CD4-positive, alpha-beta memory T cell (primary cell): ENCODE measurements at regions not wholly inside any gene's neighbourhood (a gene's known extent, or its start where the extent isn't known, plus 50 kb on each side); places are given as distances from the start of the nearest gene placed in this dataset.

Experiments used
- CTCF ChIA-PET: fragments of 350-600 bp; sonication (Branson Sonifier 250); formaldehyde crosslinking; loops from one replicate; lab custom pipeline; 2021; ENCODE audit warnings: inconsistent platforms; ENCODE audit not compliant: partially characterized antibody; lab: Charles Lee
- POLR2A ChIA-PET: fragments of 350-600 bp; sonication (Branson Sonifier 250); formaldehyde crosslinking; loops from one replicate; lab custom pipeline; 2021; ENCODE audit not compliant: partially characterized antibody; lab: Charles Lee
- DNase-seq, 5 donors: peaks; one replicate each; pipeline versions ENCODE4 v3.0.0 to v3.0.0-alpha.2; 2020 to 2022; ENCODE audit warnings: mixed read lengths in 1 of 5
- H3K27ac ChIP-seq: one replicate; pipeline ENCODE4 v1.7.0; 2013; ENCODE audit warnings: low read depth, low read length
- H3K27me3 ChIP-seq: 2 replicates; pipeline ENCODE4 v1.7.0; 2013; ENCODE audit warnings: mild to moderate bottlenecking, low read length, moderate library complexity; ENCODE audit not compliant: insufficient read depth
- H3K36me3 ChIP-seq: 2 replicates; pipeline ENCODE4 v1.7.0; 2013; ENCODE audit warnings: mild to moderate bottlenecking, low read length, moderate library complexity; ENCODE audit not compliant: insufficient read depth
- H3K4me1 ChIP-seq: 2 replicates; pipeline ENCODE4 v1.7.0; 2013; ENCODE audit warnings: mild to moderate bottlenecking, low read length, moderate library complexity; ENCODE audit not compliant: insufficient read depth
- H3K4me3 ChIP-seq, 2 donors: one replicate each; pipeline ENCODE4 v1.7.0; 2013; ENCODE audit warnings: low read length in 2 of 2, mild to moderate bottlenecking in 1 of 2
- H3K9me3 ChIP-seq, 2 donors: one replicate each; pipeline ENCODE4 v1.7.0; 2013; ENCODE audit warnings: low read length in 2 of 2, control low read depth in 1 of 2; ENCODE audit not compliant: control insufficient read depth in 1 of 2
- H3K27ac Mint-ChIP-seq, 7 donors: one replicate each; pipeline ENCODE4 v1.8.0; 2020 to 2021; ENCODE audit warnings: mixed read lengths in 7 of 7, mild to moderate bottlenecking in 6 of 7, inconsistent platforms in 3 of 7, moderate library complexity in 3 of 7
- H3K27me3 Mint-ChIP-seq, 2 donors: one replicate each; pipeline ENCODE4 v1.8.0; 2020 to 2021; ENCODE audit warnings: mixed read lengths in 2 of 2
- H3K36me3 Mint-ChIP-seq, 2 donors: one replicate each; pipeline ENCODE4 v1.8.0; 2020 to 2021; ENCODE audit warnings: mixed read lengths in 2 of 2, inconsistent platforms in 1 of 2, mild to moderate bottlenecking in 1 of 2
- H3K4me1 Mint-ChIP-seq, 4 donors: one replicate each; pipeline ENCODE4 v1.8.0; 2020 to 2021; ENCODE audit warnings: mixed read lengths in 4 of 4, mild to moderate bottlenecking in 1 of 4
- H3K4me3 Mint-ChIP-seq, 8 donors: one replicate each; pipeline ENCODE4 v1.8.0; 2020 to 2021; ENCODE audit warnings: mixed read lengths in 8 of 8, mild to moderate bottlenecking in 7 of 8, moderate library complexity in 6 of 8, inconsistent platforms in 3 of 8
- H3K9me3 Mint-ChIP-seq, 8 donors: one replicate each; pipeline ENCODE4 v1.8.0; 2020 to 2021; ENCODE audit warnings: mixed read lengths in 8 of 8, mild to moderate bottlenecking in 5 of 8, inconsistent platforms in 3 of 8, moderate library complexity in 1 of 8
- intact Hi-C: fragments of 100-400 bp; cut with micrococcal nuclease; formaldehyde crosslinking; loops from one replicate; pipeline ENCODE4 v1.15.1; 2023

GRCh38 chr15:98441599-98441998, 206.7 kb upstream of the IGF1R start:
- Histone ChIP-seq H3K27ac (no peak overlapping the region), H3K27me3 (no peaks in the 10 kb centered on the region), H3K4me3 (no peak overlapping the region), H3K9me3 (no peaks in the 10 kb centered on the region), H3K36me3 (no peaks in the 10 kb centered on the region), H3K4me1 (no peaks in the 10 kb centered on the region)
- Mint-ChIP-seq H3K9me3 (peaks cover 0 to 2% (median 0%) of the 10 kb centered on the region in 8 donors), H3K27me3 (peaks cover 8 to 10% of the 10 kb centered on the region in 2 donors), H3K4me1 (no peaks in the 10 kb centered on the region), H3K4me3 (no peak overlapping the region), H3K27ac (no peak overlapping the region), H3K36me3 (no peaks in the 10 kb centered on the region)
- POLR2A ChIA-PET: no interaction called here
- intact Hi-C loops: no loop called here
- CTCF ChIA-PET: interaction anchor here (0.6 to 2.1 kb wide), 3 partner anchors 10 to 286 kb away, joined by 3 to 7 read pairs (median 6); no protein-coding TSS in a partner anchor
- DNase-seq: no peak

GRCh38 chr15:98442379-98442833, 205.9 kb upstream of the IGF1R start:
- Histone ChIP-seq H3K9me3 (no peaks in the 10 kb centered on the region), H3K4me1 (no peaks in the 10 kb centered on the region), H3K27ac (no peak overlapping the region), H3K27me3 (no peaks in the 10 kb centered on the region), H3K4me3 (no peak overlapping the region), H3K36me3 (no peaks in the 10 kb centered on the region)
- no peak overlapping the region for H3K4me3 Mint-ChIP-seq
- ChIA-PET CTCF (interaction anchor here (1.0 to 2.1 kb wide), 5 partner anchors 10 to 217 kb away, joined by 3 to 7 read pairs (median 4); no protein-coding TSS in a partner anchor), POLR2A (no interaction called here)
- H3K36me3 Mint-ChIP-seq: no peaks in the 10 kb centered on the region
- DNase-seq: peak; percentile 12 to 43 (median 24)
- H3K9me3 Mint-ChIP-seq: peaks cover 0 to 2% (median 0%) of the 10 kb centered on the region in 8 donors
- H3K27ac Mint-ChIP-seq: no peak overlapping the region
- intact Hi-C loops: loop anchor here (1.0 kb wide), 2 partner anchors 217 to 634 kb away; no protein-coding TSS in a partner anchor
- H3K4me1 Mint-ChIP-seq: no peaks in the 10 kb centered on the region
- peaks cover 6 to 8% of the 10 kb centered on the region in 2 donors for H3K27me3 Mint-ChIP-seq

DNA sequence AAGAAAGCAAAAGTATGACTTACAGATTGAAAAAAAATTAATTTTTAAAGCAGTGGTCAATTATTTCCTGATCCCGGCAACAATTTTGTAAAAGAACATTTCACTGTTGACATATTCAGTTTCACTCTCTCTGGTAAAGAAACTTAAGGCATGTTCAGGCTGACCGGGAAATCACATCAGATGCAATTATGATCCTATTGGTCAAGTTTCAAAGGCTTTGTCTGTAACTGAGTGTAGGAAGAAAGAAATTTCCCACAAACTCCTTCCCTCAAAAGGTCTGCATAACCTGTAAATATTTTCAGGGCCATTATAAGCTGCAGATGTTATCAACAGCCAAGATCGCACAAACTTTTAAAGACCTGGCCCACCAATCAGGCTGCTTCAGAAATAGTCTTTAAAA, 205.4 kb upstream of the IGF1R start:
- peaks cover 0 to 2% (median 0%) of the 10 kb centered on the region in 8 donors for H3K9me3 Mint-ChIP-seq
- intact Hi-C loops: loop anchor here (1.0 kb wide), 2 partner anchors 216 to 633 kb away; no protein-coding TSS in a partner anchor
- Histone ChIP-seq H3K4me1 (no peaks in the 10 kb centered on the region), H3K27ac (no peak overlapping the region), H3K9me3 (no peaks in the 10 kb centered on the region), H3K36me3 (no peaks in the 10 kb centered on the region), H3K27me3 (no peaks in the 10 kb centered on the region), H3K4me3 (no peak overlapping the region)
- H3K36me3 Mint-ChIP-seq: no peaks in the 10 kb centered on the region
- peaks cover 6 to 8% of the 10 kb centered on the region in 2 donors for H3K27me3 Mint-ChIP-seq
- no peak overlapping the region for H3K27ac Mint-ChIP-seq
- POLR2A ChIA-PET: no interaction called here
- DNase-seq: no peak
- H3K4me1 Mint-ChIP-seq: no peaks in the 10 kb centered on the region
- no peak overlapping the region for H3K4me3 Mint-ChIP-seq
- CTCF ChIA-PET: interaction anchor here (1.0 to 2.1 kb wide), 5 partner anchors 11 to 216 kb away, joined by 3 to 7 read pairs (median 4); no protein-coding TSS in a partner anchor

DNA sequence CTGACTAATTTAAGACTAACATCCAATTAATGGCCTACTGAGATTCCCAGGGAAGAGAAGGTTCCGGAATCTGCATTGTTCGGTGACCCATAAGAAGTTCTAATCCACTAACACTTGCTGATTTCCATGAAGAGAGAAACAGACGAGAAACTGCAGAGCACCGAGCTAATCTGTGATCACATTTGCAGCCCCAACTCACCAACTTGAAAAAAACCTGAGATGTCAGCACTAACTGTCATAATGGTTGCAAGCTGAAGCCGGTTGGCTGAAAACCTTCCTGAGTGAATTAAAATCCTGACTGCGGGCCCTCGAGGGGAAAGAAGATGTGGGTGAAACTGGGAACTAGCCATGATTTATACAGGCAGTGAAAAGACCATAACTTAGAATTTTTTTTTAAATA, 204.8 kb upstream of the IGF1R start:
- Mint-ChIP-seq H3K36me3 (no peaks in the 10 kb centered on the region), H3K9me3 (peaks cover 0 to 2% (median 0%) of the 10 kb centered on the region in 8 donors), H3K27me3 (peaks cover 6 to 8% of the 10 kb centered on the region in 2 donors), H3K27ac (no peak overlapping the region), H3K4me1 (no peaks in the 10 kb centered on the region), H3K4me3 (no peak overlapping the region)
- CTCF ChIA-PET: interaction anchor here (1.0 to 2.1 kb wide), 4 partner anchors 13 to 215 kb away, joined by 3 to 7 read pairs (median 4); no protein-coding TSS in a partner anchor
- H3K4me1 ChIP-seq: no peaks in the 10 kb centered on the region
- no peak overlapping the region for H3K4me3 ChIP-seq
- no peaks in the 10 kb centered on the region for H3K27me3 ChIP-seq
- POLR2A ChIA-PET: no interaction called here
- DNase-seq: no peak
- intact Hi-C loops: no loop called here
- H3K27ac ChIP-seq: no peak overlapping the region
- H3K9me3 ChIP-seq: no peaks in the 10 kb centered on the region
- H3K36me3 ChIP-seq: no peaks in the 10 kb centered on the region

DNA sequence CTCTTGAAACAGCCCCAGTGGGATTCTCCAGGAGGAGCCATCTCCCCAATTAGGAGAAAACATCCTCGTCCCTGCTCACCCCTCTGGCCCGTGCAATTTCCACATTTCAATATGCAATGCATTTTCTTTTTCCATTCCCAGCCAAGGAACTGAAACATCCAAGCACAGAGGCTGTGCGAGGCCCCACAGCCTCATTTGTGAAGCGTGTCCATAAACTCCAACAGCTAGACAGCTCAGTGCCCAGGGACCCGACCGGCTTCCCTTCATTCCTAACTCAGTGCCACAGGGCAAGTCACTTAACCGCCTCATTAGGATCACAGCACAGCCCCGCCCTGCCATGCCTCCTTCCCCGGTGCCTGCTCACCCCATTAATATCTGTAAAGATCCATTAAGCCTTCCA, 204.2 kb upstream of the IGF1R start:
- no peaks in the 10 kb centered on the region for H3K9me3 ChIP-seq
- peaks cover 8 to 10% of the 10 kb centered on the region in 2 donors for H3K27me3 Mint-ChIP-seq
- H3K36me3 Mint-ChIP-seq: no peaks in the 10 kb centered on the region
- no peaks in the 10 kb centered on the region for H3K4me1 Mint-ChIP-seq
- intact Hi-C loops: no loop called here
- H3K9me3 Mint-ChIP-seq: peaks cover 0 to 2% (median 0%) of the 10 kb centered on the region in 8 donors
- H3K4me1 ChIP-seq: no peaks in the 10 kb centered on the region
- no peak overlapping the region for H3K4me3 Mint-ChIP-seq
- no peaks in the 10 kb centered on the region for H3K36me3 ChIP-seq
- ChIA-PET CTCF (interaction anchor here (1.0 kb wide), 1 partner anchor 16 kb away, joined by 3 read pairs; no protein-coding TSS in a partner anchor), POLR2A (no interaction called here)
- no peaks in the 10 kb centered on the region for H3K27me3 ChIP-seq
- H3K27ac ChIP-seq: no peak overlapping the region
- no peak overlapping the region for H3K4me3 ChIP-seq
- DNase-seq: no peak
- no peak overlapping the region for H3K27ac Mint-ChIP-seq

DNA sequence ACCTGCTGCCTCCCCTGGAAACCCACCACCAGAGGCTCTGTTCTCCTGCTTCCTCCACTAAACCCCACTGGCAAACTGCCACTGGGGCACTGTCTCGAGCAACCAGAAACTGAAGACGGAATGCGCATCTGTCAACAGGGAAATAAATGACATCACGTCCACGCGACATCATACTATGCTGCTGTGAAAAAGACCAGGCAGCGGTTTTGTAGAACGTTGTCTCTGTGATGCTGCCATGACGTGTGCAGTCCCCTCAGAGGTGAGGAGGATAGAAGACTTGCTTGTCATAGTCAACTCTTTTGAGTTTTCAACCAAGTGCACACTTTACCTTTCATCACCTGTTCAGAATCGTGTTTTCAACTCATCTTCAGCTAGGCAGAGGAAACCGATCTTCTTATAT, 203.0 kb upstream of the IGF1R start:
- H3K9me3 ChIP-seq: no peaks in the 10 kb centered on the region
- no peaks in the 10 kb centered on the region for H3K27me3 ChIP-seq
- Mint-ChIP-seq H3K36me3 (no peaks in the 10 kb centered on the region), H3K27me3 (peaks cover 8 to 10% of the 10 kb centered on the region in 2 donors), H3K9me3 (peaks cover 0 to 2% (median 0%) of the 10 kb centered on the region in 8 donors), H3K27ac (no peak overlapping the region), H3K4me3 (no peak overlapping the region), H3K4me1 (no peaks in the 10 kb centered on the region)
- no peaks in the 10 kb centered on the region for H3K36me3 ChIP-seq
- no peak overlapping the region for H3K27ac ChIP-seq
- ChIA-PET POLR2A (no interaction called here), CTCF (no interaction called here)
- H3K4me1 ChIP-seq: no peaks in the 10 kb centered on the region
- intact Hi-C loops: no loop called here
- DNase-seq: no peak
- no peak overlapping the region for H3K4me3 ChIP-seq

DNA sequence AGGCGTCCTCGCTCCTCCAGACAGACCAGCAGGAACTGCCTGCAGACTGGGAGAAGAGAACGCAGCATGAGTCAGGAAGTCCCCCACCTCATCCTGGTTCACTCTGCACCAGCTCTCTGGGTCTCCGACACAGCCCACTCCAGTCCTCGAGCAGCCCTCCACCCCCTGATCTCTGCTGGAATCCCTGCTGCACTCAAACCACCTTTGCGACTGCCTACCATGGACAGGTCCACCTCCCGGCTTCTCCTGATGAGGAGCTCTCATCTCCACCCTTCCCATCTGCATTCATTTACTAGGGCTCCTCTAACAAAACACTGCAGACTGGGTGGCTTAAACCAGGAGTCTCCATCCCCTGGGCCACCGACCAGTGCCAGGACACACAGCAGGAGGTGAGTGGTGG, 202.3 kb upstream of the IGF1R start:
- Histone ChIP-seq H3K4me1 (no peaks in the 10 kb centered on the region), H3K27ac (no peak overlapping the region), H3K9me3 (no peaks in the 10 kb centered on the region), H3K36me3 (no peaks in the 10 kb centered on the region), H3K4me3 (no peak overlapping the region), H3K27me3 (no peaks in the 10 kb centered on the region)
- Mint-ChIP-seq H3K36me3 (no peaks in the 10 kb centered on the region), H3K27ac (no peak overlapping the region), H3K9me3 (peaks cover 0 to 2% (median 0%) of the 10 kb centered on the region in 8 donors), H3K4me1 (no peaks in the 10 kb centered on the region), H3K27me3 (peaks cover 9 to 10% of the 10 kb centered on the region in 2 donors), H3K4me3 (no peak overlapping the region)
- ChIA-PET POLR2A (no interaction called here), CTCF (no interaction called here)
- intact Hi-C loops: no loop called here
- no peak for DNase-seq
